ENCODE measurements at regions not wholly inside any gene's neighbourhood (a gene's known extent, or its start where the extent isn't known, plus 50 kb on each side); places are given as distances from the start of the nearest gene placed in this dataset.

GRCh38 chr1:30452925-30453324 is 270.5 kb downstream of the MATN1 start:
- no TSS peak for BruUV-seq (replicated peaks)
- ATAC-seq (peak; percentile 63), DNase-seq (ENCODE audit: low read depth, low spot score) (no peak)
- intact Hi-C loops (cut with micrococcal nuclease), result loop anchor here (5.0 kb wide), 1 partner anchor 1076 kb away; no protein-coding TSS in a partner anchor
- Histone ChIP-seq H3K79me2 (ENCODE audit: insufficient read depth, low read length) (no peaks in the 10 kb centered on the region), H3K36me3 (ENCODE audit: control insufficient read depth in 1 of 2, insufficient read depth in 2 of 2, low read length in 2 of 2) (no peaks in the 10 kb centered on the region), H3K27ac (ENCODE audit: low read depth, low read length) (no peak overlapping the region), H3K9me2 (ENCODE audit: insufficient read depth) (no peaks in the 10 kb centered on the region), H3K4me1 (ENCODE audit: control insufficient read depth in 1 of 2, insufficient read depth in 2 of 2, low read length in 2 of 2) (no peaks in the 10 kb centered on the region), H3K9me3 (ENCODE audit: control insufficient read depth in 1 of 2, insufficient read depth in 1 of 2, low read depth in 1 of 2, low read length in 2 of 2) (no peaks in the 10 kb centered on the region), H2AFZ (ENCODE audit: low read depth, low read length, poor library complexity, severe bottlenecking) (no peak overlapping the region), H3K27me3 (ENCODE audit: insufficient read depth, low read length) (no peaks in the 10 kb centered on the region), H3K9ac (ENCODE audit: low read length) (no peak overlapping the region), H3K4me3 (replicated peaks in 1 of 2; ENCODE audit: low read depth in 1 of 2, low read length in 2 of 2) (no peak overlapping the region), H4K20me1 (ENCODE audit: insufficient read depth) (no peaks in the 10 kb centered on the region), H3K4me2 (ENCODE audit: low read length) (no peak overlapping the region)
- TF ChIP-seq ZFX (IDR thresholded peaks at IDR 0.05) (no peak), CEBPB (IDR thresholded peaks at IDR 0.05; ENCODE audit: low read depth) (no peak), ATF3 (IDR thresholded peaks at IDR 0.05) (no peak), POLR2AphosphoS5 (IDR thresholded peaks at IDR 0.05; ENCODE audit: low read depth, low read length) (no peak), POLR2A (IDR thresholded peaks at IDR 0.05; ENCODE audit: borderline replicate concordance, extremely low read depth, insufficient read depth, insufficient read length) (no peak), SP1 (IDR thresholded peaks at IDR 0.05; ENCODE audit: low read depth) (no peak), FOSL1 (IDR thresholded peaks at IDR 0.05; ENCODE audit: low read depth) (no peak), JUND (IDR thresholded peaks at IDR 0.05) (no peak), TCF7L2 (IDR thresholded peaks at IDR 0.05; ENCODE audit: borderline replicate concordance, extremely low read depth, insufficient read depth, insufficient read length) (no peak), CTCF (IDR thresholded peaks at IDR 0.05 in 2 of 3, conservative IDR thresholded peaks at IDR 0.05 in 1 of 3; ENCODE audit: borderline replicate concordance in 1 of 3, insufficient read depth in 1 of 3, low read depth in 2 of 3, low read length in 2 of 3) (no peak), ZBTB33 (IDR thresholded peaks at IDR 0.05; ENCODE audit: extremely low read depth, insufficient replicate concordance, low read length) (no peak), REST (IDR thresholded peaks at IDR 0.05; ENCODE audit: low read depth) (no peak), ELF1 (IDR thresholded peaks at IDR 0.05; ENCODE audit: borderline replicate concordance, low read depth) (no peak), EZH2phosphoT487 (IDR thresholded peaks at IDR 0.05; ENCODE audit: borderline replicate concordance) (no peak), SIN3A (IDR thresholded peaks at IDR 0.05; ENCODE audit: low read depth) (no peak), CBX3 (IDR thresholded peaks at IDR 0.05; ENCODE audit: low read depth) (no peak), RAD21 (IDR thresholded peaks at IDR 0.05; ENCODE audit: low read depth) (no peak), SRF (IDR thresholded peaks at IDR 0.05; ENCODE audit: low read depth) (no peak), YY1 (IDR thresholded peaks at IDR 0.05; ENCODE audit: extremely low read depth, insufficient replicate concordance, low read depth, low read length) (no peak)
- ChIA-PET RAD21 (ENCODE audit: low non-redundant PET in 1 of 2, low total read pairs in 2 of 2, uncharacterized antibody in 2 of 2, unreplicated experiment in 2 of 2) (no interaction called here), POLR2A (no interaction called here), CTCF (no interaction called here)

Data from HCT116 (cell line).